ENCODE measurements at regions not wholly inside any gene's neighbourhood (a gene's known extent, or its start where the extent isn't known, plus 50 kb on each side); places are given as distances from the start of the nearest gene placed in this dataset.
"Not testable (repeated sequence)": the region's sequence is repeated elsewhere in the genome, so short reads cannot be mapped to it uniquely, and the experiment has no call there.

- H3K27me3 ChIP-seq (replicated peaks in 2 of 5; ENCODE audit: control insufficient read depth in 4 of 5, insufficient read depth in 5 of 5, low read length in 4 of 5) = no peaks in the 10 kb centered on the region
- POLR2A ChIA-PET = no interaction called here
- H3K27ac ChIP-seq (ENCODE audit: insufficient read depth in 1 of 2, low read depth in 1 of 2, low read length in 2 of 2, poor library complexity in 1 of 2, severe bottlenecking in 2 of 2) = no peak overlapping the region
- peaks cover 0 to 13% (median 6%) of the 10 kb centered on the region in 5 experiments for H3K9me3 ChIP-seq (ENCODE audit: control extremely low read depth in 1 of 5, control insufficient read depth in 4 of 5, insufficient read depth in 2 of 5, low read depth in 1 of 5, low read length in 4 of 5)
- H3K4me3 ChIP-seq (ENCODE audit: control insufficient read depth in 1 of 7, extremely low read depth in 1 of 7, insufficient read depth in 4 of 7, low read depth in 2 of 7, low read length in 6 of 7) = no peak overlapping the region
- no peaks in the 10 kb centered on the region for H3K36me3 ChIP-seq (ENCODE audit: control insufficient read depth in 4 of 4, insufficient read depth in 4 of 4, low read length in 3 of 4)
- CTCF ChIA-PET = no interaction called here
- H3K4me1 ChIP-seq (ENCODE audit: control extremely low read depth in 1 of 4, control insufficient read depth in 4 of 4, insufficient read depth in 4 of 4, low read length in 3 of 4) = no peaks in the 10 kb centered on the region
- no peak for DNase-seq
- 92% methylated on average over 2 of the region's 2 CpGs for WGBS (ENCODE audit: insufficient coverage)
These were observed 122.9 kb upstream of the PDE7B start for GRCh38 chr6:135728589-135728988.

GRCh38 chr6:135731116-135731515 lies 120.4 kb upstream of the PDE7B start:
- H3K27ac ChIP-seq (ENCODE audit: insufficient read depth in 1 of 2, low read depth in 1 of 2, low read length in 2 of 2, poor library complexity in 1 of 2, severe bottlenecking in 2 of 2) = no peak overlapping the region
- H3K36me3 ChIP-seq (ENCODE audit: control insufficient read depth in 4 of 4, insufficient read depth in 4 of 4, low read length in 3 of 4) = no peaks in the 10 kb centered on the region
- WGBS (ENCODE audit: insufficient coverage) = 94% methylated on average over 3 of the region's 3 CpGs
- DNase-seq = no peak
- no peaks in the 10 kb centered on the region for H3K27me3 ChIP-seq (replicated peaks in 2 of 5; ENCODE audit: control insufficient read depth in 4 of 5, insufficient read depth in 5 of 5, low read length in 4 of 5)
- no peak overlapping the region for H3K4me3 ChIP-seq (ENCODE audit: control insufficient read depth in 1 of 7, extremely low read depth in 1 of 7, insufficient read depth in 4 of 7, low read depth in 2 of 7, low read length in 6 of 7)
- H3K9me3 ChIP-seq (ENCODE audit: control extremely low read depth in 1 of 5, control insufficient read depth in 4 of 5, insufficient read depth in 2 of 5, low read depth in 1 of 5, low read length in 4 of 5) = peaks cover 0 to 5% (median 4%) of the 10 kb centered on the region in 5 experiments
- CTCF ChIA-PET = no interaction called here
- no peaks in the 10 kb centered on the region for H3K4me1 ChIP-seq (ENCODE audit: control extremely low read depth in 1 of 4, control insufficient read depth in 4 of 4, insufficient read depth in 4 of 4, low read length in 3 of 4)
- POLR2A ChIA-PET = no interaction called here

GRCh38 chr6:135736351-135736750 lies 115.2 kb upstream of the PDE7B start:
- H3K4me1 ChIP-seq (ENCODE audit: control extremely low read depth in 1 of 4, control insufficient read depth in 4 of 4, insufficient read depth in 4 of 4, low read length in 3 of 4); DNase-seq; POLR2A ChIA-PET; CTCF ChIA-PET; H3K27me3 ChIP-seq (replicated peaks in 2 of 5; ENCODE audit: control insufficient read depth in 4 of 5, insufficient read depth in 5 of 5, low read length in 4 of 5); H3K27ac ChIP-seq (ENCODE audit: insufficient read depth in 1 of 2, low read depth in 1 of 2, low read length in 2 of 2, poor library complexity in 1 of 2, severe bottlenecking in 2 of 2); H3K4me3 ChIP-seq (ENCODE audit: control insufficient read depth in 1 of 7, extremely low read depth in 1 of 7, insufficient read depth in 4 of 7, low read depth in 2 of 7, low read length in 6 of 7); H3K9me3 ChIP-seq (ENCODE audit: control extremely low read depth in 1 of 5, control insufficient read depth in 4 of 5, insufficient read depth in 2 of 5, low read depth in 1 of 5, low read length in 4 of 5); H3K36me3 ChIP-seq (ENCODE audit: control insufficient read depth in 4 of 4, insufficient read depth in 4 of 4, low read length in 3 of 4): not testable (repeated sequence)
- 100% methylated on average over 1 of the region's 6 CpGs for WGBS (ENCODE audit: insufficient coverage)

GRCh38 chr6:135738636-135739035 lies 112.9 kb upstream of the PDE7B start:
- POLR2A ChIA-PET = no interaction called here
- H3K27me3 ChIP-seq (replicated peaks in 2 of 5; ENCODE audit: control insufficient read depth in 4 of 5, insufficient read depth in 5 of 5, low read length in 4 of 5) = peaks cover 0 to 2% (median 0%) of the 10 kb centered on the region in 5 experiments
- CTCF ChIA-PET = interaction anchor here (0.7 kb wide), 1 partner anchor 183 kb away, joined by 4 read pairs; no protein-coding TSS in a partner anchor
- no peaks in the 10 kb centered on the region for H3K9me3 ChIP-seq (ENCODE audit: control extremely low read depth in 1 of 5, control insufficient read depth in 4 of 5, insufficient read depth in 2 of 5, low read depth in 1 of 5, low read length in 4 of 5)
- H3K4me1 ChIP-seq (ENCODE audit: control extremely low read depth in 1 of 4, control insufficient read depth in 4 of 4, insufficient read depth in 4 of 4, low read length in 3 of 4) = no peaks in the 10 kb centered on the region
- no peak overlapping the region for H3K4me3 ChIP-seq (ENCODE audit: control insufficient read depth in 1 of 7, extremely low read depth in 1 of 7, insufficient read depth in 4 of 7, low read depth in 2 of 7, low read length in 6 of 7)
- no peaks in the 10 kb centered on the region for H3K36me3 ChIP-seq (ENCODE audit: control insufficient read depth in 4 of 4, insufficient read depth in 4 of 4, low read length in 3 of 4)
- DNase-seq = no peak
- H3K27ac ChIP-seq (ENCODE audit: insufficient read depth in 1 of 2, low read depth in 1 of 2, low read length in 2 of 2, poor library complexity in 1 of 2, severe bottlenecking in 2 of 2) = no peak overlapping the region
- WGBS (ENCODE audit: insufficient coverage) = 100% methylated on average over 1 of the region's 1 CpG

GRCh38 chr6:135739288-135739687 lies 112.2 kb upstream of the PDE7B start:
- H3K27ac ChIP-seq (ENCODE audit: insufficient read depth in 1 of 2, low read depth in 1 of 2, low read length in 2 of 2, poor library complexity in 1 of 2, severe bottlenecking in 2 of 2) = no peak overlapping the region
- WGBS (ENCODE audit: insufficient coverage) = 95% methylated on average over 5 of the region's 7 CpGs
- no peaks in the 10 kb centered on the region for H3K4me1 ChIP-seq (ENCODE audit: control extremely low read depth in 1 of 4, control insufficient read depth in 4 of 4, insufficient read depth in 4 of 4, low read length in 3 of 4)
- ChIA-PET CTCF (no interaction called here), POLR2A (no interaction called here)
- H3K27me3 ChIP-seq (replicated peaks in 2 of 5; ENCODE audit: control insufficient read depth in 4 of 5, insufficient read depth in 5 of 5, low read length in 4 of 5) = peaks cover 0 to 2% (median 0%) of the 10 kb centered on the region in 5 experiments
- no peaks in the 10 kb centered on the region for H3K36me3 ChIP-seq (ENCODE audit: control insufficient read depth in 4 of 4, insufficient read depth in 4 of 4, low read length in 3 of 4)
- H3K4me3 ChIP-seq (ENCODE audit: control insufficient read depth in 1 of 7, extremely low read depth in 1 of 7, insufficient read depth in 4 of 7, low read depth in 2 of 7, low read length in 6 of 7) = no peak overlapping the region
- H3K9me3 ChIP-seq (ENCODE audit: control extremely low read depth in 1 of 5, control insufficient read depth in 4 of 5, insufficient read depth in 2 of 5, low read depth in 1 of 5, low read length in 4 of 5) = no peaks in the 10 kb centered on the region
- no peak for DNase-seq

GRCh38 chr6:135740580-135740979 lies 110.9 kb upstream of the PDE7B start:
- ChIA-PET POLR2A (no interaction called here), CTCF (no interaction called here)
- DNase-seq = no peak
- Histone ChIP-seq H3K27ac (ENCODE audit: insufficient read depth in 1 of 2, low read depth in 1 of 2, low read length in 2 of 2, poor library complexity in 1 of 2, severe bottlenecking in 2 of 2) (no peak overlapping the region), H3K36me3 (ENCODE audit: control insufficient read depth in 4 of 4, insufficient read depth in 4 of 4, low read length in 3 of 4) (no peaks in the 10 kb centered on the region), H3K27me3 (replicated peaks in 2 of 5; ENCODE audit: control insufficient read depth in 4 of 5, insufficient read depth in 5 of 5, low read length in 4 of 5) (peaks cover 0 to 2% (median 0%) of the 10 kb centered on the region in 5 experiments), H3K9me3 (ENCODE audit: control extremely low read depth in 1 of 5, control insufficient read depth in 4 of 5, insufficient read depth in 2 of 5, low read depth in 1 of 5, low read length in 4 of 5) (no peaks in the 10 kb centered on the region), H3K4me3 (ENCODE audit: control insufficient read depth in 1 of 7, extremely low read depth in 1 of 7, insufficient read depth in 4 of 7, low read depth in 2 of 7, low read length in 6 of 7) (no peak overlapping the region), H3K4me1 (ENCODE audit: control extremely low read depth in 1 of 4, control insufficient read depth in 4 of 4, insufficient read depth in 4 of 4, low read length in 3 of 4) (no peaks in the 10 kb centered on the region)
- no CpG with 5 or more reads among the region's 1 CpG for WGBS (ENCODE audit: insufficient coverage)

- Histone ChIP-seq H3K27me3 (replicated peaks in 2 of 5; ENCODE audit: control insufficient read depth in 4 of 5, insufficient read depth in 5 of 5, low read length in 4 of 5) (peaks cover 0 to 2% (median 0%) of the 10 kb centered on the region in 5 experiments), H3K36me3 (ENCODE audit: control insufficient read depth in 4 of 4, insufficient read depth in 4 of 4, low read length in 3 of 4) (no peaks in the 10 kb centered on the region), H3K27ac (ENCODE audit: insufficient read depth in 1 of 2, low read depth in 1 of 2, low read length in 2 of 2, poor library complexity in 1 of 2, severe bottlenecking in 2 of 2) (no peak overlapping the region), H3K4me1 (ENCODE audit: control extremely low read depth in 1 of 4, control insufficient read depth in 4 of 4, insufficient read depth in 4 of 4, low read length in 3 of 4) (no peaks in the 10 kb centered on the region), H3K4me3 (ENCODE audit: control insufficient read depth in 1 of 7, extremely low read depth in 1 of 7, insufficient read depth in 4 of 7, low read depth in 2 of 7, low read length in 6 of 7) (no peak overlapping the region), H3K9me3 (ENCODE audit: control extremely low read depth in 1 of 5, control insufficient read depth in 4 of 5, insufficient read depth in 2 of 5, low read depth in 1 of 5, low read length in 4 of 5) (no peaks in the 10 kb centered on the region)
- DNase-seq = no peak
- ChIA-PET CTCF (interaction anchor here (1.0 to 1.1 kb wide), 2 partner anchors 11 to 16 kb away, joined by 3 to 4 read pairs; no protein-coding TSS in a partner anchor), POLR2A (no interaction called here)
- WGBS (ENCODE audit: insufficient coverage) = 98% methylated on average over 5 of the region's 5 CpGs
These were observed 108.0 kb upstream of the PDE7B start for GRCh38 chr6:135743476-135743875.
